Gastrocnemius medialis (tissue), 4 donors: ENCODE measurements at regions not wholly inside any gene's neighbourhood (a gene's known extent, or its start where the extent isn't known, plus 50 kb on each side); places are given as distances from the start of the nearest gene placed in this dataset.

Source experiments
- POLR2A ChIP-seq, 2 donors: fragments of 450-650 bp; IDR thresholded peaks; one replicate each; pipeline ENCODE4 v1.6.1; 2017; ENCODE audit warnings: antibody characterized with exemption in 2 of 2, mild to moderate bottlenecking in 2 of 2, moderate library complexity in 2 of 2
- TF ChIP-seq, protein P1 (sequence below), 5 experiments: fragments of 450-650 bp in 3 of 5; fragments of 200-600 bp in 2 of 5; sonication (generic) in 2 of 5; IDR thresholded peaks in 4 of 5; conservative IDR thresholded peaks in 1 of 5; 1 replicate in 4 of 5; 2 replicates in 1 of 5; pipeline ENCODE4 v1.5.1; 2016 to 2019; ENCODE audit warnings: antibody characterized with exemption in 5 of 5, mild to moderate bottlenecking in 3 of 5, moderate library complexity in 3 of 5

DNA sequence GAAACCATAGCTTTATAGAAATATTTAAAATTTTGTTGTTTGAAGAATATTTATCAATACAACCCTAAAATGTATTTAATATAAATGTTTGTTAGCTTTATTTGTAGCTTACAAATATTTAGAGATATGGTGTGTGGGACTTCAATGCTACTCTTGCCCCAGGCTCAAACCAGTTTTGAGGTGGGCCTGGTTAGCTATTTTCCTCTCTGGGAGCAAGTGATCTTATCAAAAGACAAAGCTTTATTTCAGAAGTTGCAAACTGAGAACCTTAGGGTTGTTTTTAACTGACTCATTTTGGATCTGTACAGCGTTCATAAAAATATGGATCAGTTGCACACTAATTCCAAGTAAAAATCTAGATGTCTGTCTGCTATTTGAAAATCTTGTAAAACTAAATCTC, 563.6 kb upstream of the CDH2 start:
- no peak for TF ChIP-seq POLR2A (IDR thresholded peaks at IDR 0.05)
- TF ChIP-seq, protein P1, sequence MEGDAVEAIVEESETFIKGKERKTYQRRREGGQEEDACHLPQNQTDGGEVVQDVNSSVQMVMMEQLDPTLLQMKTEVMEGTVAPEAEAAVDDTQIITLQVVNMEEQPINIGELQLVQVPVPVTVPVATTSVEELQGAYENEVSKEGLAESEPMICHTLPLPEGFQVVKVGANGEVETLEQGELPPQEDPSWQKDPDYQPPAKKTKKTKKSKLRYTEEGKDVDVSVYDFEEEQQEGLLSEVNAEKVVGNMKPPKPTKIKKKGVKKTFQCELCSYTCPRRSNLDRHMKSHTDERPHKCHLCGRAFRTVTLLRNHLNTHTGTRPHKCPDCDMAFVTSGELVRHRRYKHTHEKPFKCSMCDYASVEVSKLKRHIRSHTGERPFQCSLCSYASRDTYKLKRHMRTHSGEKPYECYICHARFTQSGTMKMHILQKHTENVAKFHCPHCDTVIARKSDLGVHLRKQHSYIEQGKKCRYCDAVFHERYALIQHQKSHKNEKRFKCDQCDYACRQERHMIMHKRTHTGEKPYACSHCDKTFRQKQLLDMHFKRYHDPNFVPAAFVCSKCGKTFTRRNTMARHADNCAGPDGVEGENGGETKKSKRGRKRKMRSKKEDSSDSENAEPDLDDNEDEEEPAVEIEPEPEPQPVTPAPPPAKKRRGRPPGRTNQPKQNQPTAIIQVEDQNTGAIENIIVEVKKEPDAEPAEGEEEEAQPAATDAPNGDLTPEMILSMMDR (IDR thresholded peaks at IDR 0.05 in 4 of 5, conservative IDR thresholded peaks at IDR 0.05 in 1 of 5) = no peak
